MM.1S (cell line): ENCODE measurements at regions not wholly inside any gene's neighbourhood (a gene's known extent, or its start where the extent isn't known, plus 50 kb on each side); places are given as distances from the start of the nearest gene placed in this dataset.

Experiments used
- DNase-seq: peaks from one replicate; pipeline ENCODE4 v3.0.0-alpha.2; 2015
- H2AFZ ChIP-seq: fragments of 300-600 bp; sonication (generic); 2 replicates; pipeline ENCODE4 v1.6.0; 2016; ENCODE audit warnings: antibody characterized with exemption, low read length
- H3F3A ChIP-seq: fragments of 300-600 bp; sonication (generic); 2 replicates; pipeline ENCODE4 v1.6.1; 2016; ENCODE audit warnings: mild to moderate bottlenecking, antibody characterized with exemption, low read length, moderate library complexity, mixed read lengths; ENCODE audit not compliant: insufficient read depth
- H3K27ac ChIP-seq: fragments of 300-600 bp; sonication (generic); 2 replicates; pipeline ENCODE4 v1.5.1; 2016; ENCODE audit warnings: mild to moderate bottlenecking, low read length
- H3K27me3 ChIP-seq: fragments of 300-600 bp; sonication (generic); replicated peaks from 2 replicates; pipeline ENCODE4 v1.6.0; 2016; ENCODE audit warnings: low read length; ENCODE audit not compliant: insufficient read depth
- H3K36me3 ChIP-seq: fragments of 300-600 bp; sonication (generic); replicated peaks from 2 replicates; pipeline ENCODE4 v1.6.1; 2016; ENCODE audit warnings: mild to moderate bottlenecking, low read length, mixed read lengths; ENCODE audit not compliant: insufficient read depth
- H3K4me1 ChIP-seq: fragments of 300-600 bp; sonication (generic); 2 replicates; pipeline ENCODE4 v1.6.1; 2016; ENCODE audit warnings: low read length, mixed read lengths
- H3K4me2 ChIP-seq: fragments of 300-600 bp; sonication (generic); 2 replicates; pipeline ENCODE4 v1.6.0; 2016; ENCODE audit warnings: low read depth, low read length
- H3K4me3 ChIP-seq: fragments of 300-600 bp; sonication (generic); 2 replicates; pipeline ENCODE4 v1.5.1; 2016; ENCODE audit warnings: low read length, mixed read lengths
- H3K79me2 ChIP-seq: fragments of 300-600 bp; sonication (generic); 2 replicates; pipeline ENCODE4 v1.6.1; 2016; ENCODE audit warnings: mixed run types, low read length, mixed read lengths
- H3K9ac ChIP-seq: fragments of 300-600 bp; sonication (generic); 2 replicates; pipeline ENCODE4 v1.6.1; 2016; ENCODE audit warnings: low read length, mixed read lengths
- H3K9me2 ChIP-seq: fragments of 300-600 bp; sonication (generic); replicated peaks from 2 replicates; pipeline ENCODE4 v1.6.1; 2016; ENCODE audit warnings: mild to moderate bottlenecking, low read length, mixed read lengths; ENCODE audit not compliant: insufficient read depth
- H3K9me3 ChIP-seq: fragments of 300-600 bp; sonication (generic); replicated peaks from 2 replicates; pipeline ENCODE4 v1.6.1; 2016; ENCODE audit warnings: mild to moderate bottlenecking, low read length, mixed read lengths; ENCODE audit not compliant: insufficient read depth
- H4K20me1 ChIP-seq: fragments of 300-600 bp; sonication (generic); 2 replicates; pipeline ENCODE4 v1.6.1; 2016; ENCODE audit warnings: mild to moderate bottlenecking, low read length, moderate library complexity, mixed read lengths; ENCODE audit not compliant: insufficient read depth
- EZH2 ChIP-seq: fragments of 300-600 bp; sonication (generic); optimal IDR thresholded peaks from 2 replicates; pipeline ENCODE3; 2017; ENCODE audit warnings: low read depth, mild to moderate bottlenecking, antibody characterized with exemption, low read length, mixed read lengths
- EZH2phosphoT487 ChIP-seq: fragments of 300-600 bp; sonication (generic); IDR thresholded peaks from 2 replicates; pipeline ENCODE4 v1.6.1; 2018; ENCODE audit warnings: antibody characterized with exemption, low read length
- TF ChIP-seq, protein P1 (sequence below): fragments of 300-600 bp; sonication (generic); IDR thresholded peaks from 2 replicates; pipeline ENCODE4 v1.5.1; 2016; ENCODE audit warnings: antibody characterized with exemption, low read length, mixed read lengths

- H3K4me2 ChIP-seq = no peak overlapping the region
These were observed 50.4 kb upstream of the FGF16 start for GRCh38 chrX:77396781-77397180.

More at GRCh38 chrX:77396781-77397180, 50.4 kb upstream of the FGF16 start:
- no peaks in the 10 kb centered on the region for H3K9me2 ChIP-seq
- no peaks in the 10 kb centered on the region for H3K79me2 ChIP-seq
- H3K9ac ChIP-seq = no peak overlapping the region
- H3K27ac ChIP-seq = no peak overlapping the region
- TF ChIP-seq, protein P1, sequence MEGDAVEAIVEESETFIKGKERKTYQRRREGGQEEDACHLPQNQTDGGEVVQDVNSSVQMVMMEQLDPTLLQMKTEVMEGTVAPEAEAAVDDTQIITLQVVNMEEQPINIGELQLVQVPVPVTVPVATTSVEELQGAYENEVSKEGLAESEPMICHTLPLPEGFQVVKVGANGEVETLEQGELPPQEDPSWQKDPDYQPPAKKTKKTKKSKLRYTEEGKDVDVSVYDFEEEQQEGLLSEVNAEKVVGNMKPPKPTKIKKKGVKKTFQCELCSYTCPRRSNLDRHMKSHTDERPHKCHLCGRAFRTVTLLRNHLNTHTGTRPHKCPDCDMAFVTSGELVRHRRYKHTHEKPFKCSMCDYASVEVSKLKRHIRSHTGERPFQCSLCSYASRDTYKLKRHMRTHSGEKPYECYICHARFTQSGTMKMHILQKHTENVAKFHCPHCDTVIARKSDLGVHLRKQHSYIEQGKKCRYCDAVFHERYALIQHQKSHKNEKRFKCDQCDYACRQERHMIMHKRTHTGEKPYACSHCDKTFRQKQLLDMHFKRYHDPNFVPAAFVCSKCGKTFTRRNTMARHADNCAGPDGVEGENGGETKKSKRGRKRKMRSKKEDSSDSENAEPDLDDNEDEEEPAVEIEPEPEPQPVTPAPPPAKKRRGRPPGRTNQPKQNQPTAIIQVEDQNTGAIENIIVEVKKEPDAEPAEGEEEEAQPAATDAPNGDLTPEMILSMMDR = no peak
- TF ChIP-seq EZH2 = no peak
- no peak for TF ChIP-seq EZH2phosphoT487
- H3K36me3 ChIP-seq = no peaks in the 10 kb centered on the region
- H4K20me1 ChIP-seq = no peaks in the 10 kb centered on the region
- no peaks in the 10 kb centered on the region for H3K9me3 ChIP-seq
- no peak overlapping the region for H3K4me3 ChIP-seq
- no peaks in the 10 kb centered on the region for H3K27me3 ChIP-seq
- H3K4me1 ChIP-seq = no peaks in the 10 kb centered on the region
- no peaks in the 10 kb centered on the region for H3F3A ChIP-seq
- no peak overlapping the region for H2AFZ ChIP-seq
- DNase-seq = no peak
